Osteocyte (in vitro differentiated cells): ENCODE measurements at regions not wholly inside any gene's neighbourhood (a gene's known extent, or its start where the extent isn't known, plus 50 kb on each side); places are given as distances from the start of the nearest gene placed in this dataset.

Experiments used
- DNase-seq: peaks from one replicate; pipeline ENCODE4 v3.0.0; 2021; ENCODE audit warnings: mixed read lengths; ENCODE audit not compliant: unreplicated experiment; ENCODE audit errors: extremely low spot score
- H3K27ac Mint-ChIP-seq: one replicate; pipeline ENCODE4 v1.8.0; 2021; ENCODE audit warnings: mild to moderate bottlenecking, mixed read lengths; ENCODE audit not compliant: unreplicated experiment
- H3K27me3 Mint-ChIP-seq: one replicate; pipeline ENCODE4 v1.8.0; 2021; ENCODE audit warnings: mixed read lengths; ENCODE audit not compliant: unreplicated experiment
- H3K36me3 Mint-ChIP-seq: one replicate; pipeline ENCODE4 v1.8.0; 2021; ENCODE audit warnings: mixed read lengths; ENCODE audit not compliant: unreplicated experiment
- H3K4me1 Mint-ChIP-seq: one replicate; pipeline ENCODE4 v1.8.0; 2021; ENCODE audit warnings: mixed read lengths; ENCODE audit not compliant: unreplicated experiment
- H3K4me3 Mint-ChIP-seq: one replicate; pipeline ENCODE4 v1.8.0; 2021; ENCODE audit warnings: mild to moderate bottlenecking, moderate library complexity, mixed read lengths; ENCODE audit not compliant: unreplicated experiment
- H3K9me3 Mint-ChIP-seq: one replicate; pipeline ENCODE4 v1.8.0; 2021; ENCODE audit warnings: mixed read lengths; ENCODE audit not compliant: unreplicated experiment
- CTCF ChIP-seq: fragments of 200-600 bp; sonication (generic); IDR thresholded peaks from 2 replicates; pipeline ENCODE4 v1.5.0; 2021; ENCODE audit warnings: antibody characterized with exemption, mild to moderate bottlenecking, moderate library complexity

GRCh38 chr5:93330506-93330905 lies 250.5 kb downstream of the NR2F1-AS1 start:
- Mint-ChIP-seq H3K36me3 (no peaks in the 10 kb centered on the region), H3K27ac (no peak overlapping the region), H3K27me3 (no peaks in the 10 kb centered on the region), H3K4me3 (no peak overlapping the region), H3K4me1 (no peaks in the 10 kb centered on the region), H3K9me3 (no peaks in the 10 kb centered on the region)
- no peak for DNase-seq
- TF ChIP-seq CTCF, result no peak

GRCh38 chr5:93329756-93330155 lies 251.3 kb downstream of the NR2F1-AS1 start:
- no peak for TF ChIP-seq CTCF
- Mint-ChIP-seq H3K27ac (no peak overlapping the region), H3K36me3 (no peaks in the 10 kb centered on the region), H3K4me1 (no peaks in the 10 kb centered on the region), H3K9me3 (no peaks in the 10 kb centered on the region), H3K27me3 (no peaks in the 10 kb centered on the region), H3K4me3 (no peak overlapping the region)
- DNase-seq, result no peak

- TF ChIP-seq CTCF, result no peak
- Mint-ChIP-seq H3K36me3 (no peaks in the 10 kb centered on the region), H3K27me3 (no peaks in the 10 kb centered on the region)
Measured at GRCh38 chr5:93328833-93329232, 252.2 kb downstream of the NR2F1-AS1 start.

GRCh38 chr5:93327605-93328004 lies 253.4 kb downstream of the NR2F1-AS1 start:
- H3K27ac Mint-ChIP-seq, result no peak overlapping the region
- no peaks in the 10 kb centered on the region for H3K36me3 Mint-ChIP-seq
- no peaks in the 10 kb centered on the region for H3K9me3 Mint-ChIP-seq
- H3K4me1 Mint-ChIP-seq, result peaks cover 11% of the 10 kb centered on the region
- H3K27me3 Mint-ChIP-seq, result no peaks in the 10 kb centered on the region
- DNase-seq, result no peak
- no peak overlapping the region for H3K4me3 Mint-ChIP-seq
- TF ChIP-seq CTCF, result no peak

More at GRCh38 chr5:93328833-93329232, 252.2 kb downstream of the NR2F1-AS1 start:
- H3K9me3 Mint-ChIP-seq, result no peaks in the 10 kb centered on the region
- H3K27ac Mint-ChIP-seq, result no peak overlapping the region
- no peak overlapping the region for H3K4me3 Mint-ChIP-seq
- no peak for DNase-seq
- no peaks in the 10 kb centered on the region for H3K4me1 Mint-ChIP-seq

- H3K36me3 Mint-ChIP-seq, result no peaks in the 10 kb centered on the region
- H3K9me3 Mint-ChIP-seq, result no peaks in the 10 kb centered on the region
- H3K27me3 Mint-ChIP-seq, result no peaks in the 10 kb centered on the region
- no peak for DNase-seq
- no peak for TF ChIP-seq CTCF
- H3K27ac Mint-ChIP-seq, result no peak overlapping the region
- H3K4me3 Mint-ChIP-seq, result no peak overlapping the region
- H3K4me1 Mint-ChIP-seq, result peaks cover 20% of the 10 kb centered on the region
Measured at GRCh38 chr5:93325946-93326345, 255.1 kb downstream of the NR2F1-AS1 start.
